ENCODE measurements at regions not wholly inside any gene's neighbourhood (a gene's known extent, or its start where the extent isn't known, plus 50 kb on each side); places are given as distances from the start of the nearest gene placed in this dataset.

DNA sequence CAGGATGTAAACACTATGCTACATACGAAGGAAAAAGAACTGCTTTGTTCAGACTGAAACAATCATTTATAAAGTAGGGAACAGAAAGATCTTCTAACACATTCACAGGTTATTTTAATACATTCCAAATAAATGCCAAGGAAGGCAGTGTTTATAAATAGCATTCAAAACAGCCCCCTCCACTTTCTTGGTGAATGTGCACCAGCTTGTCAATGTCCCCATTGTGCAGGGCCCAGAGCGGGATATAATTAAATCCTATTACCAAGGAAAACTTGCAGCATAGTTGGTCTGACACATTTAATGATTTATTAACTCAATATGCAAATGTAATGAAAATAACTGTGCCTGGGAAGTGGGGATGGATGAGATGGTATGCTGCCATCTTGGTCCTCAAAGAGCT lies 135.9 kb upstream of the RAD23B start:
- TF ChIP-seq, protein P1, sequence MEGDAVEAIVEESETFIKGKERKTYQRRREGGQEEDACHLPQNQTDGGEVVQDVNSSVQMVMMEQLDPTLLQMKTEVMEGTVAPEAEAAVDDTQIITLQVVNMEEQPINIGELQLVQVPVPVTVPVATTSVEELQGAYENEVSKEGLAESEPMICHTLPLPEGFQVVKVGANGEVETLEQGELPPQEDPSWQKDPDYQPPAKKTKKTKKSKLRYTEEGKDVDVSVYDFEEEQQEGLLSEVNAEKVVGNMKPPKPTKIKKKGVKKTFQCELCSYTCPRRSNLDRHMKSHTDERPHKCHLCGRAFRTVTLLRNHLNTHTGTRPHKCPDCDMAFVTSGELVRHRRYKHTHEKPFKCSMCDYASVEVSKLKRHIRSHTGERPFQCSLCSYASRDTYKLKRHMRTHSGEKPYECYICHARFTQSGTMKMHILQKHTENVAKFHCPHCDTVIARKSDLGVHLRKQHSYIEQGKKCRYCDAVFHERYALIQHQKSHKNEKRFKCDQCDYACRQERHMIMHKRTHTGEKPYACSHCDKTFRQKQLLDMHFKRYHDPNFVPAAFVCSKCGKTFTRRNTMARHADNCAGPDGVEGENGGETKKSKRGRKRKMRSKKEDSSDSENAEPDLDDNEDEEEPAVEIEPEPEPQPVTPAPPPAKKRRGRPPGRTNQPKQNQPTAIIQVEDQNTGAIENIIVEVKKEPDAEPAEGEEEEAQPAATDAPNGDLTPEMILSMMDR (IDR thresholded peaks at IDR 0.05), result no peak
- TF ChIP-seq POLR2A (IDR thresholded peaks at IDR 0.05; ENCODE audit: low read depth) (no peak), EP300 (IDR thresholded peaks at IDR 0.05) (no peak), POLR2AphosphoS5 (IDR thresholded peaks at IDR 0.05) (no peak)

All from esophagus muscularis mucosa (tissue), 4 donors.